GM12878 (cell line): ENCODE measurements at regions not wholly inside any gene's neighbourhood (a gene's known extent, or its start where the extent isn't known, plus 50 kb on each side); places are given as distances from the start of the nearest gene placed in this dataset.

Experiments used
- BRCA1 ChIP-seq: IDR thresholded peaks from 2 replicates; pipeline ENCODE4 v1.6.1; 2011; ENCODE audit warnings: low read depth, low read length, improper control_type of control experiment
- FOS ChIP-seq: IDR thresholded peaks from 3 replicates; pipeline ENCODE4 v1.6.1; 2011; ENCODE audit warnings: borderline replicate concordance; ENCODE audit not compliant: insufficient read length; ENCODE audit errors: extremely low read depth
- HCFC1 ChIP-seq: fragments of 150-350 bp; IDR thresholded peaks from 2 replicates; pipeline ENCODE4 v1.6.1; 2014; ENCODE audit warnings: low read length
- IRF4 ChIP-seq: IDR thresholded peaks from 2 replicates; pipeline ENCODE4 v1.6.1; 2011; ENCODE audit warnings: low read depth, low read length
- NFIC ChIP-seq: IDR thresholded peaks from 2 replicates; pipeline ENCODE4 v1.6.1; 2012; ENCODE audit warnings: low read depth, mild to moderate bottlenecking, inconsistent platforms, low read length, moderate library complexity
- SMAD5 ChIP-seq: IDR thresholded peaks from 2 replicates; pipeline ENCODE4 v1.6.1; 2016; ENCODE audit warnings: antibody characterized with exemption, low read depth
- TF ChIP-seq, protein P1 (sequence below): fragments of 450-650 bp; formaldehyde crosslinking; IDR thresholded peaks from 2 replicates; pipeline ENCODE4 v1.4.0; 2020; ENCODE audit warnings: mild to moderate bottlenecking, moderate library complexity
- TF ChIP-seq, protein P2 (sequence below): IDR thresholded peaks from 2 replicates; pipeline ENCODE4 v1.6.1; 2011; ENCODE audit warnings: low read depth, low read length, improper control_type of control experiment, borderline replicate concordance
- TF ChIP-seq, protein P3 (sequence below): fragments of 150-350 bp; IDR thresholded peaks from 2 replicates; pipeline ENCODE4 v1.6.1; 2016; ENCODE audit warnings: low read depth, low read length

DNA sequence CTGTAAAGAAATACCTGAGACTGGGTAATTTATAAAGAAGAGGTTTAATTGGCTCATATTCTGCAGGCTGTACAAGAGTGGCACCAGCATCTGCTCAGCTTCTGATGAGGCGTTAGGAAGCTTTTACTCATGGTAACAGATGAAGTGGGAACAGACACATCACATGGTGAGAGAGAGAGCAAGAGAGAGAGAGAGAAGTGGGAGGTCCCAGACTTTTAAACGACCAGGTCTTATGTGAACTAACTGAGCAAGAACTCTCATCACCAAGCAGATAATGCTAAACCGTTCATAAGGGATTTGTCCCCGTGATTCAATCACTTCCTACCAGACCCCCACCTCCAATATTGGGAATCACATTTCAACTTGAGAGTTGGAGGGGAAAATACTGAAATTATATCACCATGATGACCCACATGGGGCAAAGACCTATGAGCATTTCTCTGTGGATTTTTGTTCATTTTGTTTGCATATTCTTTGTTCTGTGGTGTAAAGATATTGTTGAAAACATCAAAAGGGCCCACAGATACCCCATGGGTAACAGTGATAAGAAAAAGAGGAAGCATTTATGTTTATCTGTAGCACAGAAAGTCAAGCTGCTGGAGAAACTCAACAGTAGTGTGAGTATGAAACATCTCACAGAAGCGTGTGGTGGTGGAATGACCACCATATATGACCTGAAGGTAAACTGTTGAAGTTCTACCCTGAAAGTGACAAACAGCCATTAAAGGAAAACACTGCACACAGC is 135.2 kb upstream of the PDE3A start (continued):
- TF ChIP-seq, protein P1, sequence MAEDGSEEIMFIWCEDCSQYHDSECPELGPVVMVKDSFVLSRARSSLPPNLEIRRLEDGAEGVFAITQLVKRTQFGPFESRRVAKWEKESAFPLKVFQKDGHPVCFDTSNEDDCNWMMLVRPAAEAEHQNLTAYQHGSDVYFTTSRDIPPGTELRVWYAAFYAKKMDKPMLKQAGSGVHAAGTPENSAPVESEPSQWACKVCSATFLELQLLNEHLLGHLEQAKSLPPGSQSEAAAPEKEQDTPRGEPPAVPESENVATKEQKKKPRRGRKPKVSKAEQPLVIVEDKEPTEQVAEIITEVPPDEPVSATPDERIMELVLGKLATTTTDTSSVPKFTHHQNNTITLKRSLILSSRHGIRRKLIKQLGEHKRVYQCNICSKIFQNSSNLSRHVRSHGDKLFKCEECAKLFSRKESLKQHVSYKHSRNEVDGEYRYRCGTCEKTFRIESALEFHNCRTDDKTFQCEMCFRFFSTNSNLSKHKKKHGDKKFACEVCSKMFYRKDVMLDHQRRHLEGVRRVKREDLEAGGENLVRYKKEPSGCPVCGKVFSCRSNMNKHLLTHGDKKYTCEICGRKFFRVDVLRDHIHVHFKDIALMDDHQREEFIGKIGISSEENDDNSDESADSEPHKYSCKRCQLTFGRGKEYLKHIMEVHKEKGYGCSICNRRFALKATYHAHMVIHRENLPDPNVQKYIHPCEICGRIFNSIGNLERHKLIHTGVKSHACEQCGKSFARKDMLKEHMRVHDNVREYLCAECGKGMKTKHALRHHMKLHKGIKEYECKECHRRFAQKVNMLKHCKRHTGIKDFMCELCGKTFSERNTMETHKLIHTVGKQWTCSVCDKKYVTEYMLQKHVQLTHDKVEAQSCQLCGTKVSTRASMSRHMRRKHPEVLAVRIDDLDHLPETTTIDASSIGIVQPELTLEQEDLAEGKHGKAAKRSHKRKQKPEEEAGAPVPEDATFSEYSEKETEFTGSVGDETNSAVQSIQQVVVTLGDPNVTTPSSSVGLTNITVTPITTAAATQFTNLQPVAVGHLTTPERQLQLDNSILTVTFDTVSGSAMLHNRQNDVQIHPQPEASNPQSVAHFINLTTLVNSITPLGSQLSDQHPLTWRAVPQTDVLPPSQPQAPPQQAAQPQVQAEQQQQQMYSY (CRISPR knock-in tag) = no peak
- TF ChIP-seq, protein P2, sequence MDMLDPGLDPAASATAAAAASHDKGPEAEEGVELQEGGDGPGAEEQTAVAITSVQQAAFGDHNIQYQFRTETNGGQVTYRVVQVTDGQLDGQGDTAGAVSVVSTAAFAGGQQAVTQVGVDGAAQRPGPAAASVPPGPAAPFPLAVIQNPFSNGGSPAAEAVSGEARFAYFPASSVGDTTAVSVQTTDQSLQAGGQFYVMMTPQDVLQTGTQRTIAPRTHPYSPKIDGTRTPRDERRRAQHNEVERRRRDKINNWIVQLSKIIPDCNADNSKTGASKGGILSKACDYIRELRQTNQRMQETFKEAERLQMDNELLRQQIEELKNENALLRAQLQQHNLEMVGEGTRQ = no peak
- TF ChIP-seq HCFC1 (no peak), SMAD5 (no peak), IRF4 (no peak), NFIC (no peak), BRCA1 (no peak), FOS (no peak)
- TF ChIP-seq, protein P3, sequence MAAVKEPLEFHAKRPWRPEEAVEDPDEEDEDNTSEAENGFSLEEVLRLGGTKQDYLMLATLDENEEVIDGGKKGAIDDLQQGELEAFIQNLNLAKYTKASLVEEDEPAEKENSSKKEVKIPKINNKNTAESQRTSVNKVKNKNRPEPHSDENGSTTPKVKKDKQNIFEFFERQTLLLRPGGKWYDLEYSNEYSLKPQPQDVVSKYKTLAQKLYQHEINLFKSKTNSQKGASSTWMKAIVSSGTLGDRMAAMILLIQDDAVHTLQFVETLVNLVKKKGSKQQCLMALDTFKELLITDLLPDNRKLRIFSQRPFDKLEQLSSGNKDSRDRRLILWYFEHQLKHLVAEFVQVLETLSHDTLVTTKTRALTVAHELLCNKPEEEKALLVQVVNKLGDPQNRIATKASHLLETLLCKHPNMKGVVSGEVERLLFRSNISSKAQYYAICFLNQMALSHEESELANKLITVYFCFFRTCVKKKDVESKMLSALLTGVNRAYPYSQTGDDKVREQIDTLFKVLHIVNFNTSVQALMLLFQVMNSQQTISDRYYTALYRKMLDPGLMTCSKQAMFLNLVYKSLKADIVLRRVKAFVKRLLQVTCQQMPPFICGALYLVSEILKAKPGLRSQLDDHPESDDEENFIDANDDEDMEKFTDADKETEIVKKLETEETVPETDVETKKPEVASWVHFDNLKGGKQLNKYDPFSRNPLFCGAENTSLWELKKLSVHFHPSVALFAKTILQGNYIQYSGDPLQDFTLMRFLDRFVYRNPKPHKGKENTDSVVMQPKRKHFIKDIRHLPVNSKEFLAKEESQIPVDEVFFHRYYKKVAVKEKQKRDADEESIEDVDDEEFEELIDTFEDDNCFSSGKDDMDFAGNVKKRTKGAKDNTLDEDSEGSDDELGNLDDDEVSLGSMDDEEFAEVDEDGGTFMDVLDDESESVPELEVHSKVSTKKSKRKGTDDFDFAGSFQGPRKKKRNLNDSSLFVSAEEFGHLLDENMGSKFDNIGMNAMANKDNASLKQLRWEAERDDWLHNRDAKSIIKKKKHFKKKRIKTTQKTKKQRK = no peak
